ENCODE measurements at regions not wholly inside any gene's neighbourhood (a gene's known extent, or its start where the extent isn't known, plus 50 kb on each side); places are given as distances from the start of the nearest gene placed in this dataset.

DNA sequence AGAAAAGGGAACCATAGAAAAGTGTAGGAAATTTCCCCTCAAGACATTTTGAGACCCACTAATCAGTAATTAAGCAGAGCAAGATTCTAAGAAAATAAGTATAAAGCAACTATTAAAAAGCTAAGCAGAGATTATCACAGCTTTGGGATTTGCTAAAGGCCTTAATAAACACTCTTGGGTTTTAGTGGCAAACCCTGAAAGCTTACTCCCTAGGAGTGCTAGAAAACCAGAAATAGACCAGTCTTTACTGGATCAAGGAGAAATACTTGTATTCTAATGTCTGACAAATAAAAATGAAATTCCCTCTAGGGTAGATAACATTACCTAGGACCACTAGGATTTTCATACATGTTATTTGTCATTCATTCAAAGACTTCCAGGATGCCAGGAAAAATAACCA is 510.8 kb downstream of the SPATA31D1 start:
- in situ Hi-C loops (cut with MboI; ENCODE audit: low pct_ligation_motif_present in 1 of 4, low pct_unique_long_range_greater_than_20kb in 1 of 4, low sequenced_read_pairs in 3 of 4), result no loop called here
- no peak overlapping the region for H3K4me3 ChIP-seq
- H3K27me3 ChIP-seq, result no peaks in the 10 kb centered on the region
- H3K4me1 ChIP-seq, result no peaks in the 10 kb centered on the region
- H3K9me3 ChIP-seq, result no peaks in the 10 kb centered on the region
- intact Hi-C loops (cut with DNase I; ENCODE audit: low total_unique reads), result no loop called here
- H3K27ac ChIP-seq, result no peak overlapping the region
- no peak for DNase-seq
- no peak for TF ChIP-seq POLR2A (IDR thresholded peaks at IDR 0.05)
- TF ChIP-seq, protein P1, sequence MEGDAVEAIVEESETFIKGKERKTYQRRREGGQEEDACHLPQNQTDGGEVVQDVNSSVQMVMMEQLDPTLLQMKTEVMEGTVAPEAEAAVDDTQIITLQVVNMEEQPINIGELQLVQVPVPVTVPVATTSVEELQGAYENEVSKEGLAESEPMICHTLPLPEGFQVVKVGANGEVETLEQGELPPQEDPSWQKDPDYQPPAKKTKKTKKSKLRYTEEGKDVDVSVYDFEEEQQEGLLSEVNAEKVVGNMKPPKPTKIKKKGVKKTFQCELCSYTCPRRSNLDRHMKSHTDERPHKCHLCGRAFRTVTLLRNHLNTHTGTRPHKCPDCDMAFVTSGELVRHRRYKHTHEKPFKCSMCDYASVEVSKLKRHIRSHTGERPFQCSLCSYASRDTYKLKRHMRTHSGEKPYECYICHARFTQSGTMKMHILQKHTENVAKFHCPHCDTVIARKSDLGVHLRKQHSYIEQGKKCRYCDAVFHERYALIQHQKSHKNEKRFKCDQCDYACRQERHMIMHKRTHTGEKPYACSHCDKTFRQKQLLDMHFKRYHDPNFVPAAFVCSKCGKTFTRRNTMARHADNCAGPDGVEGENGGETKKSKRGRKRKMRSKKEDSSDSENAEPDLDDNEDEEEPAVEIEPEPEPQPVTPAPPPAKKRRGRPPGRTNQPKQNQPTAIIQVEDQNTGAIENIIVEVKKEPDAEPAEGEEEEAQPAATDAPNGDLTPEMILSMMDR (IDR thresholded peaks at IDR 0.05), result no peak
- no peak for TF ChIP-seq POLR2AphosphoS5 (IDR thresholded peaks at IDR 0.05)
- no peak for TF ChIP-seq EP300 (IDR thresholded peaks at IDR 0.05; ENCODE audit: low read depth)
- H3K36me3 ChIP-seq, result no peaks in the 10 kb centered on the region

DNA sequence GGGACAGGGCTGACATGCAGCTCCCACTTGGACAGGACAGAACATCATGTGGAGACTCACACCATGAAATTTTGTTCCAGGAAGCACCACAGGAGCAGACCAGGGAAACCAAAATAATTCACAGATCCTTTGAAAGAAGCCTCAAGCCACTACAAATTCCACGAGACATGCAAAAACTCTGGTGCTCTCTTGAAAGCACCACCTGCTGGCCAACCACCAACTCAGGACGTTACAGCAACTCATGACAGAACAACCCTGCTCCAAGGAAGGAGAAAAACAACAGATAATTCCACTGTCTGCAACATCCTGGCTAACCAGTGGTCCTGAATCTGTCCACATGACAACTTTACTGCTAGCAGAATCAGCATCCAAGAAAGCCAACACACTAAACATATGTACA is 516.0 kb downstream of the SPATA31D1 start:
- in situ Hi-C loops (cut with MboI; ENCODE audit: low pct_ligation_motif_present in 1 of 4, low pct_unique_long_range_greater_than_20kb in 1 of 4, low sequenced_read_pairs in 3 of 4), result loop anchor here in 1 of 4 donors (25.0 kb wide), 1 partner anchor 92 kb away; no protein-coding TSS in a partner anchor

DNA sequence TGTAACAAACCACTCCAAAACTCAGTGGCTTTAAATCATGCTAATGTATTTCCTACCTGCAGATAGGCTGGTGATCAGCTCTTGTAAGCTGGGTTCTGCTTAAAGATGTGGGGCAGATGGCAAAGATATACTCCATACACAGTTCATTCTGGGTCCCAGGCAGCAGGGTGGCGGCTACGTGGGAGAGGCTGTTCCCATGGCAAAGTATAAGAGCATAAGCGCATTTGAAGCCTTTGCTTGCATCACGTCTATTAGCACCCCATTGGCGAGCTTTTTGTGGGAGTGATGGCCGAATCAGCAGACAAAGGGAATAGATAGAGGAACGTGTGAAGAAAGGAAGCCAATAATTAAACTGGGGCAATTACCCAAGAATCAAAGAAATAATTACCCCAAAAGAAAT is 523.1 kb downstream of the SPATA31D1 start:
- no peak for TF ChIP-seq POLR2AphosphoS5 (IDR thresholded peaks at IDR 0.05)
- no peak for TF ChIP-seq POLR2A (IDR thresholded peaks at IDR 0.05)
- TF ChIP-seq, protein P1 (IDR thresholded peaks at IDR 0.05), result no peak
- TF ChIP-seq EP300 (IDR thresholded peaks at IDR 0.05; ENCODE audit: low read depth), result no peak
- in situ Hi-C loops (cut with MboI; ENCODE audit: low pct_ligation_motif_present in 1 of 4, low pct_unique_long_range_greater_than_20kb in 1 of 4, low sequenced_read_pairs in 3 of 4) (loop anchor here in 1 of 4 donors (25.0 kb wide), 1 partner anchor 99 kb away; no protein-coding TSS in a partner anchor), intact Hi-C loops (cut with DNase I; ENCODE audit: low total_unique reads) (no loop called here)
- 87 to 92% methylated on average over 7 of the region's 7 CpGs for WGBS, 2 donors (ENCODE audit: low coverage in 1 of 2)
- no peak overlapping the region for H3K4me3 ChIP-seq
- no peak overlapping the region for H3K27ac ChIP-seq
- no peaks in the 10 kb centered on the region for H3K9me3 ChIP-seq
- no peaks in the 10 kb centered on the region for H3K36me3 ChIP-seq
- no peaks in the 10 kb centered on the region for H3K27me3 ChIP-seq
- DNase-seq, result no peak
- peaks cover 0 to 7% (median 2%) of the 10 kb centered on the region in 4 donors for H3K4me1 ChIP-seq

More for the DNA sequence above, 516.0 kb downstream of the SPATA31D1 start:
- TF ChIP-seq, protein P1 (IDR thresholded peaks at IDR 0.05), result no peak
- TF ChIP-seq POLR2A (IDR thresholded peaks at IDR 0.05) (no peak), EP300 (IDR thresholded peaks at IDR 0.05; ENCODE audit: low read depth) (no peak), POLR2AphosphoS5 (IDR thresholded peaks at IDR 0.05) (no peak)
- Histone ChIP-seq H3K27me3 (no peaks in the 10 kb centered on the region), H3K36me3 (no peaks in the 10 kb centered on the region), H3K27ac (no peak overlapping the region), H3K4me1 (no peaks in the 10 kb centered on the region), H3K9me3 (peaks cover 0 to 5% of the 10 kb centered on the region in 2 donors), H3K4me3 (no peak overlapping the region)
- DNase-seq, result no peak
- 73% methylated on average over 2 of the region's 2 CpGs; no CpG with 5 or more reads in 1 of the 2 donors for WGBS, 2 donors (ENCODE audit: low coverage in 1 of 2)
- intact Hi-C loops (cut with DNase I; ENCODE audit: low total_unique reads), result no loop called here

DNA sequence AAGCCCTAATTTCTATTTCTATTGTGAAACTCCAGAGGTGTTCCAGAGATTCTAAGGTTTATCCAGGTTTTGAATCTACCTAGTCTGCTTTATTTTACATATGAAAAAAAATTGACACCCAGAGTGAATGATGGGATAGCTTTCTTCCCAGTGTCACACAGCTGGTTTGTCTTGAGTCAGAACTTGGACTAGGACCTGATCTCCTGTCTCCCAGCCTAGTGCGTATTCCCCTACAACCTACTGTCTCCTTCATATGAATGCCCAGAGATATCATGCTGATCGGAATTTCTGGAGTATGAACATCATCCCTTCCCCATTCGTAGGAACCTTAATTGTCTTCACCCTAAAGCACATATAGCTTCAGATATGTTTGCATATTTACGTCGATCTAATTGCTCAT is 524.2 kb downstream of the SPATA31D1 start:
- H3K9me3 ChIP-seq, result no peaks in the 10 kb centered on the region
- no peaks in the 10 kb centered on the region for H3K27me3 ChIP-seq
- H3K27ac ChIP-seq, result peak overlapping the region in 2 of 4 donors; percentile 23 to 50
- no peaks in the 10 kb centered on the region for H3K36me3 ChIP-seq
- in situ Hi-C loops (cut with MboI; ENCODE audit: low pct_ligation_motif_present in 1 of 4, low pct_unique_long_range_greater_than_20kb in 1 of 4, low sequenced_read_pairs in 3 of 4) (loop anchor here in 1 of 4 donors (25.0 kb wide), 1 partner anchor 100 kb away; no protein-coding TSS in a partner anchor), intact Hi-C loops (cut with DNase I; ENCODE audit: low total_unique reads) (no loop called here)
- DNase-seq, result no peak
- TF ChIP-seq, protein P1 (IDR thresholded peaks at IDR 0.05), result no peak
- TF ChIP-seq POLR2AphosphoS5 (IDR thresholded peaks at IDR 0.05), result no peak
- TF ChIP-seq EP300 (IDR thresholded peaks at IDR 0.05; ENCODE audit: low read depth), result no peak
- no peak for TF ChIP-seq POLR2A (IDR thresholded peaks at IDR 0.05)
- peaks cover 0 to 7% (median 2%) of the 10 kb centered on the region in 4 donors for H3K4me1 ChIP-seq
- WGBS, 2 donors (ENCODE audit: low coverage in 1 of 2), result 77 to 90% methylated on average over 5 of the region's 5 CpGs
- no peak overlapping the region for H3K4me3 ChIP-seq

All from transverse colon (tissue), 4 donors.